Body of pancreas (tissue), 4 donors: ENCODE measurements at regions not wholly inside any gene's neighbourhood (a gene's known extent, or its start where the extent isn't known, plus 50 kb on each side); places are given as distances from the start of the nearest gene placed in this dataset.

Experiments used
- CTCF ChIP-seq, 7 experiments: fragments of 450-650 bp in 4 of 7; fragments of 200-600 bp in 3 of 7; sonication (generic) in 3 of 7; IDR thresholded peaks; one replicate each; pipeline ENCODE4 v1.5.1; 2016 to 2019; ENCODE audit warnings: antibody characterized with exemption in 7 of 7
- POLR2A ChIP-seq, 3 donors: fragments of 450-650 bp; IDR thresholded peaks; one replicate each; pipeline ENCODE4 v1.6.1; 2016; ENCODE audit warnings: antibody characterized with exemption in 3 of 3, mild to moderate bottlenecking in 2 of 3

- TF ChIP-seq CTCF (IDR thresholded peaks at IDR 0.05) (no peak), POLR2A (IDR thresholded peaks at IDR 0.05) (no peak)
Observed at GRCh38 chrX:143206966-143207365, 181.2 kb downstream of the SPANXN4 start.
